Inflammatory macrophage (primary cell): ENCODE measurements at regions not wholly inside any gene's neighbourhood (a gene's known extent, or its start where the extent isn't known, plus 50 kb on each side); places are given as distances from the start of the nearest gene placed in this dataset.

ENCODE experiments used
- DNase-seq, 2 donors: peaks; one replicate each; pipeline ENCODE4 v3.0.0-alpha.2; 2020 to 2022

GRCh38 chr2:173590276-173590861 lies 235.7 kb downstream of the CDCA7 start:
- no peak for DNase-seq

GRCh38 chr2:173593109-173593508 lies 238.4 kb downstream of the CDCA7 start:
- DNase-seq: no peak

- DNase-seq: no peak
Observed at GRCh38 chr2:173596244-173596643, 241.6 kb downstream of the CDCA7 start.

- no peak for DNase-seq
Observed at GRCh38 chr2:173598525-173598924, 243.9 kb downstream of the CDCA7 start.

GRCh38 chr2:173599821-173600359 lies 245.2 kb downstream of the CDCA7 start:
- no peak for DNase-seq

DNA sequence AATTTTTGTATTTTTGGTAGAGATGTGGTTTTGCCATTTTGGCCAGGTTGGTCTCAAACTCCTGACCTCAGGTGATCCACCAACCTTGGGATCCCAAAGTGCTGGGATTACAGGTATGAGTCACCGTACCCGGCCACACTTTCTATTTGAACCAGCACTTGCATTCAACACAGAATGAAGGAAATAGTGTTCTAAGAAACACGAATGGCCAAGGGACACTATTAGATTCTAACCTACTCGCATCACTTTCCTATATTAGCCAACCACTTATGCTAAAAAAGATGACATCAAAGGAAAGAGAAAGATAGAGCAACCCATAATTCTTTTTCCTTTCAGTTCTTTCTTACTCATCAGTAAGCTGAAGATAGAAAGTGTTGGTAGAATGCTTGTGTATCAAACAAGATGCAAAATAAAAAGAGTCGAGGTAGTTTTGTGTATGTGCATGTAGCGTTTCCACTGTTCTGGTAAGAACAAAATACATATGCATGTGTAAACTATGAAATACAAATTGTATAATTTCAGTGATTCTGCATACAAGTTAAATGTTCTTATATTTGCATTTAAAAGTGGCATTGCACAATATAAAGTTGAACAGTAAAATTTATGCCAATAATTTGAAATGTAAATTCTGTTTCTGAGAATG lies 247.6 kb downstream of the CDCA7 start:
- no peak for DNase-seq

- DNase-seq: no peak
Observed at GRCh38 chr2:173605994-173606393, 251.3 kb downstream of the CDCA7 start.

GRCh38 chr2:173606619-173607248 lies 252.1 kb downstream of the CDCA7 start:
- DNase-seq: no peak

GRCh38 chr2:173607606-173608311 lies 253.1 kb downstream of the CDCA7 start:
- peak; percentile 5 to 11 for DNase-seq

DNA sequence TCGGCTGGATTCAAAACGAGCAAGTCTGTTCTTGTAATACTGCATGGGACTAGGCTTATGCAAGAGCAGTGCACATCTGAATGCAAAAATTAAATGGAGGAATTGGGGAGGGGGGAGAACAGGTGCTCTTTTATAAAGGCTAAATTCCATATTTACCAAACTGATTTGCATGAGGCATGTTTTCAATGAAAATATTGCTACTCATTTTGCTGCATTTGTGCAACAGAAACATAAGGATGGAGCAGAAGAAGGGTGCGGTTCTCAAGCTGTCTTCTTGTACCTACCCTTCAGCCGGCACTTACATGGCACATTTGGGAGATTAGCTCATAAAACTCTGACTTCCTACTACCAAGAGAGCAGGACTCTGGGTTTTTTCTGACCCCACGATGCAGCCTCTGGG lies 256.4 kb downstream of the CDCA7 start:
- DNase-seq: no peak

GRCh38 chr2:173612354-173612753 lies 257.7 kb downstream of the CDCA7 start:
- no peak for DNase-seq

DNA sequence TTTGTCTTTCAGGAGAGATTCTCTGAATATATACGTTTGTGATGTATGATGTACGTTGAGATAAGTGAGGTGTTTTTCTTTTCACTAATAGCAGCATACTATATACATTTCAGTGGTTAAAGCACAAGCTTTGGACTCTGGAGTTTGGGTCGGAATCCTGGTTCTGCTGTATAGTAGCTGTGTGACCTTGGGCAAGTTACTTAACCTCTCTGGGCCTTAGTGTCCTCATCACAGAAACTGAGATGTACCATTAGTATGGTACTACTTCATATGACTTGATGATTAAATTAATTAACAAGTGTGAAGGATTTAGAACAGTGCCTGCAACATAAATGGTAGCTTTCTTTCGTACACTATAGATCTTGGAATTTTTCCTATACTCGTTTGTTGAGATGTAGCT lies 258.7 kb downstream of the CDCA7 start:
- no peak for DNase-seq

GRCh38 chr2:173614265-173614930 lies 259.7 kb downstream of the CDCA7 start:
- no peak for DNase-seq

DNA sequence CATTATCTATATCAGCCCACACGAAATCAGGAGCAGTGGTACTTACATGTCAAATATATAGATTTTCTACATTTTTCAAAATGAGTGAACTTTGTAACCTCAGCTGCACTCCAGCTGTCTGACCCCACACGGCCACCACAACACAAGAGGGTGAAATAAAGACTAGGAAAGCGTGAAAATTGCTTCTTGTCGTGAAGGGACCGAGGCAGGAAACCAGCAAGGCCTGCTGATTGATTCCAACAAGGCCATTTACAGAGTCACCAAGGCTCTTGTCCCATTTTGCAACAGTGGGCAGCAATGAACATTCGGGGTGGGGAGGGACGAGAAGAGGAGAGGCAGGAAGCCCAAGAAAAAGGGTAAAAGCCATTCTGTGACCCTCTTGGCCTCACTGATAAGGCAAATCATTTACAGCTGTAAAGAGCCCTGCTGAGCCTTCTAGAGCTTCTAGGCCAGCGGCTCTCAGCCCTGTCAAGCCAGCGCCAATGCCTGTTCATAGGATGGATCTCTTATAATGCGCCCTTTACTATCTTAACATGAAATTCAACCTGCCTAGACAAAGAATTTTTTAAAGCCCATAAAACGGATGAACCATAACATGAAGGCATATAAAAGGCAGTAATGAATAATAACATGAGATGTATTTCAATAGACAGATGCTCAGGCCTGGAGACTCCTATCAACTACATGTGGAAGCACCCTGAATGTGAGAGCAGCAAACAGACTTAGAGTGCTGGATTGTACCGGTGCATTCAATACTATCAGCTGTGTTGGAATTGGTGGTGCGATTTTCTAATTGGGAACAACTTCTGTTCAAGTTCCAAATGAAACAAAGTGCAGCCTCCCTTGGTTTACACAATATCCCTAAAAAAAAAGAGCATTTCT lies 269.0 kb downstream of the CDCA7 start:
- DNase-seq: no peak

DNA sequence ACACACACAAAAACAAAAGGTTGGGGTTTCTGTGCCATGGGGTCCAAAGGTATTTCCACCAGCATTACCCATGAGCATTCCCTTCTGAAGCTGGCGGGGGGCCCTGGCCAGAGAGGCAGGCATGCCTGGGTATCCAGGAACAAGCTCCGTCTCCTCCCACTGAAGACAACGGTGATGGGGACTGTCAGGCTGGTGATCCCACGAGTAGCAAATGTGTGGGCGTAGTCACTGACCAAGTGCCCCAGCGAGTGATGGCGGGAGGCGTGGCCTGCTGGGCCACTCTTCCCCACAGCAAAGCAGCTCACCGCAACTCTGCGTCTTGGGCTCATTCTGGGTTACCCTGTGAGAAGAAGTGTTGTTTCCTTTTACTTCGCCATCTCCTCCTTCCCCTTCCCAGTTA lies 270.6 kb downstream of the CDCA7 start:
- no peak for DNase-seq

DNA sequence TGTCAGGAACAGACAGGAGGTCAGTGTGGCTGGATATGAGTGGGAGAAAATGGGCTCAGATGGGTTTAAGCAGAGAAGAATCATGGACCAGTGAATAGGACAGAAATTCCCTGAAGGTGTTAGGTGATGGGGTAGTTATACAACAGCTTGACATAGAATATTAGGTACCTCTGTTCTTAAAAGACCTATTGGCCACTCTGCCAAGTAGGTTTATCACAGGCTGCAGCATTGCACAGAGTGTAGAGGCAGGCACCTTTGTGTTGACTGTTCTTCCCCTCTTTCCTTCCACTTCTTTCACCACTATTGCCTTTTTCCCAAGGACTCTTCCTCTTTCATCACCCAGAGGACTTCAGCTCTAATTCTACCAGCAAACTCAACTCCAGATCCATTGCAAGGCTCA lies 274.4 kb downstream of the CDCA7 start:
- DNase-seq: no peak

GRCh38 chr2:173630425-173631126 lies 275.9 kb downstream of the CDCA7 start:
- no peak for DNase-seq

DNA sequence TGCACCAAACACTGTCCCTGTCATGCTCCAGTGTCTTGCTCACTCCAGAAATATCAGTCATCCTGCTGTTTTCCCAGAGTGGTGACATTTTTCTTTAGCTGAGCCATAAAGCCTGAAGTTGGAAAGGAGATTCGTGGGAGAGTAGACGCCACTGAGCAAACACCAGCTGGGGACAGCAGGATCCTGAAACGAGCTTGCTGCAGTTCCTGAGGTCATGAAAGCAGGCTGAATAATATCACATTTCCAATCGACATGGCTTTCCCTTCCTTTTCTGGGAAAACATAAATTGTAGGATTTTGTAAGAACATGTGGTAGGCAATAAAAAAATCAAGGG lies 276.4 kb downstream of the CDCA7 start:
- DNase-seq: no peak

DNA sequence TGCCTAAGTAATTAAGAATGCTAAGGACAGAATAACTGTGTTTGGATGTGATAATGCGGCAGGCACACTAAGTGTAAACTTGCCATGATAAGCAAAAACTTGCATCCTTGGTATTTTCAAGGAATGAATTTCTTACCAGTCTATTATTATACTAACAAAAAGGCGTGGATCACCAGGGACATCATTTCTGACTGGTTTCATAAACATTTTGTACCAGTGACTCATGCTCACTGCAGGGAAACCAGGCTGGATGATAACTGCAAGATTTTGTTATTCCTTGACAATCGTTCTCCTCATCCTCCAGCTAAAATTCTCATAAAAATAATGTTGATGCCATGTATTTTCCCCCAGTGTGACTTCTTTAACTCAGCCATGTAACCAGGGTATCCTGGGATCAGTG lies 289.5 kb downstream of the CDCA7 start:
- no peak for DNase-seq

DNA sequence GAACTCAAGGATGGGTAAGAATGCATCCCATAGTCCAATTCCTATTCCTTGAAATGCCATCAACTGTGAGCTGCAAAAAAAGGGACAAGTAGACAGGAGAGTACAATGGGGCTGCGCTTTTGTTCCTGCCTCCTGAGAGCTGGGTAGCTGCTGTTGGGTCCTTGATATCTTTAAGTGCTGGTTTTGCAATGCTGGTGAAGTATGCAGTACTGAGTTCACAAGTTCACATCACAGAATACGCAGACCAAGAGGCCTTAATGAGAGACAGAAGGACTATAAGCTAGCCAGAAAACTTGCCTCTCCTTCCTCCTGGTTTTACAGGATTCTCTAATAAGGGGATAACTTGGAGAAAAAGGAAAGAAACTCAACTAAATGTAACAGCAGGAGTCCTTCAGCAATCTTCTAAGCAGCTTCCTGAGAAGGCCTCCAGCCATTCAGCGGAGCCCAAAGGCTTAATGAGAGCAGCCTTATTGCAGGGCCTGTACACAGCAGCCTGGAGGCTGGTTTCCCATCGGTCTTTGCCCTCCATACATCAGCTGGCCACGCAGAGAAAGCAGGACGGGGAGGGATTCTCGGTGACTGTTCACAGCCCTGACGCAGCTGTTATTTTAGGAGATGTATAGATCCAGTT lies 293.1 kb downstream of the CDCA7 start:
- DNase-seq: no peak

DNA sequence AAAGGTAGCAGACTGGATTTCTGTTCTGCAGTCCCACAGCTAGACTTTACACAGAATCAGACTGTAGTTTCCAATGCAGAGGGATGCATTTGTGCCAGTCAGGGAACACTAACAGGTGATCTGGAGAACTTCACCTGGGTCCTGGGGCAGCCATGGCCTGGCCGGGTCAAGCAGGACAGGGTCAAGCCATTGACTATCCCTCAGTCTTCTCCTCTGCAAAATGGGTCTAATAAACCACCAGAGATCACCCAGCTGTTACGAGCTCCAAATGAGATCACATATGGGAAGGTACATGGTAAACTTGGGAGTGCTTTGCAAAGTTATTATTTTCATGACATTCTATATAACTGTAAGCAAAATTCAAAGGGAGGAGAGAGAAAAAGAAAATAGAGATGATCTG lies 294.1 kb downstream of the CDCA7 start:
- DNase-seq: no peak
